DMS53 (cell line): ENCODE measurements at regions not wholly inside any gene's neighbourhood (a gene's known extent, or its start where the extent isn't known, plus 50 kb on each side); places are given as distances from the start of the nearest gene placed in this dataset.
"Not testable (repeated sequence)": the region's sequence is repeated elsewhere in the genome, so short reads cannot be mapped to it uniquely, and the experiment has no call there.

ENCODE experiments used
- DNase-seq: peaks from one replicate; lab custom pipeline; 2025; lab: John Stamatoyannopoulos, UW

DNA sequence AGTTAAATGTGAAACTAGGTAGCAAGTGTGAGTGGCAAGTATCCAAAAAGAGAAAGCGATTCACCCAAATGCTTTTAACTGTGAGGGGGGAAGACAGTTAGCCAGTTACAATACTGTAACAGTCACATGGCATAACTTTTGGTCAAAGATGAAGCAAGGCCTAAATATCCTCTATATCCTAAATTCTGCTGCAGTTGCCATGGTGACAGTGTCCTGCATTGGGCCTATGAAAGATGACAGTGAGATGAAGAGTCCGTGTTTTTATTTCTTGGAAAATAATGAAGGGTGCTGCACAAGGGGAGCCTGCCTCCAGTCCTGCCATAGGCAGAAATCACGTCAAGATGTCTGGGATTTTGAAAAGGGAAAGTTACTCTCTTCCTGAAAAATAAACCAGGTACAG, 534.6 kb downstream of the NTRK2 start:
- DNase-seq, result no peak

DNA sequence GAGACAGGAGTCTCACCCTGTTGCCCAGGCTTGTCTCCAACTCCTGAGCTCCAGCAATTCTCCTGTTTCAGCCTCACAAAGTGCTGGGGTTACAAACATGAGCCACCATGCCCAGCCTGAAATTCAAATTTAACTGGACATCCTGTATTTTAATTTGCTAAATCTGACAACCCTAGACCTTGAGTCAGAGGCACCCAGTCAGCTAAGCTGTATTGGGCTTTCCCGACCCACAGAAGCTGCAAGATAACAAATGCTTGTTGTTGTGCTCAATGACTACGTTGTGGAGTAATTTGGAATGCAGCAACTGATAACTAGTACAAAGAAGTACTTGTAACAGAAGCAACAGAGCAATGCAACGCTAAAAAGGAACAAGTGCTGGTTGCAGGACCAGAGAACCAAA, 533.1 kb downstream of the NTRK2 start:
- no peak for DNase-seq

DNA sequence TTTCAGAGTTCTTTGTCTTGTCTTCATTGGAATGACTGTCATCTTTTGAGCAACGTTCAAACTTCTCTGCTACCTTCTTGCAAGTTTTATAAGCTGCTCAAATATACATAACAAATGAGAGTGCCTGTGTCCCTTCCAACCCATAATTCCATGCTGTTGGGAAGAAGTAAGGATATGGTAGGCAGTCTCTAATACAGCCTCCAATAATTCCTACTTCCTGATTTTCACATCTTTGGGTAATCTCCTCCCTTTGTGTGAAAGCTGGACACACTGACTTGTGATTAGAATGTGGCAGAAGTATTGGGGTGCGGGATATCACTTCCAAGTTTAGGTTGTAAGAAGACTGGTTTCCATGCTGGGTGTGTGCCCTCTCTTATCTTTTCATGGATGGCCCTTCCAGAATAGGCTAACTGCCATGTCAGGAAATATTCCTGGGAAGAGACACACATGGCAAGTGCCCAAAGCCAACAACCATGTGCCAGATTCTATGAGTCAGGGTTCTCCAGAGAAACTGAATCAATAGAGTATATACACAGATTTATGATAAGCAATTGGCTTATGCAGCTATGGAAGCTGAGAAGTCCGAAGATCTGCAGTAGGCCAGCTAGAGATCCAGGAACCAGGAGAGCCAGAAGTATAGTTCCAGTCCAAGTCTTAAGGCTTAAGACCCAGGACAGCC, 531.3 kb downstream of the NTRK2 start:
- no peak for DNase-seq

DNA sequence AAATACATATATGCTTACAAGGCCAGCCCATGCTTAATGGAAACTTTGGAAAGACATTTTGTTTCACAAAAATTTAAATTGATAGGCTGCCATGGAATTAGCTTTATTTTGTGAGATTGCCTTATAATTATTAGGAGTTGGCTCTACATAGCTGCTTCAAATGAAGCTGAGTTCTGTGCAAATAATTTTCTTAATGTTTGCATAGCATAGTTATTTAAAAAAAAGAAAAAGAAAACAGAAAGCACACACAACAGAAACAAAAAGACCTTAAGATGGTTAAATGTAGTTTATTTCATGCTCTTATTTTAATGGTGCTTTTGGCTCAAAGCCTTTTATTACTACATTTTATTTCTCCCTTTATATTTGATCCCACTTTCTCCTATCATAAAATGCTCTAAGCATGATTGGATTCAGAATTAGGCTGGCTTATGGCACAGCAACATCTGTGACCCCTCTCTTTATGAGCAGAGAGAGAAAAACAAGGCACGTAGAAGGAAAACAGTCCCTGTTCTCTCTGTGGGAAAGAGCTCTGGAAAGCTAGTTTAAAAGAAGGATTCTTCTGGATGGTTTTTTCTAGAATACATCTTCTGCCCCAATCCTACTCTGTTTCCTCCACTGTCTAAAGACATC, 530.5 kb downstream of the NTRK2 start:
- DNase-seq, result no peak

DNA sequence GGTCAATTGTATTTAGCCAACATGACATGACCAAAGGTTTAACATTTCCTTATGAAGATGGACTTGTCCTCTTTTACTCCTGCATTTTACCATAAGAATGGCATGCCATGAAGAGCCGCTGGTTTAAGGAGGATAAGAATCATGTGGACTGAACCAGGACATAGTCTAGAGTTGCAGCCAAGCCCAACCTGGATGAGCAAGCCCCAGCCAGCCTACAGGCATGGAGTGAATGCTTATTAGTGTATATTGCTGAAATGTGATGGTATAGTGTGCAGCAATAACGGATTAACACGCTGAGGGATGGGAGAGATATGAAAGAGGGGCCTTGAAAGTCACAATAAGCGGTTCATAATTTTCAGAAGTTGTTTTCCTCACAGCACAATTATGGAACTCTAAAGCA, 523.2 kb downstream of the NTRK2 start:
- no peak for DNase-seq

DNA sequence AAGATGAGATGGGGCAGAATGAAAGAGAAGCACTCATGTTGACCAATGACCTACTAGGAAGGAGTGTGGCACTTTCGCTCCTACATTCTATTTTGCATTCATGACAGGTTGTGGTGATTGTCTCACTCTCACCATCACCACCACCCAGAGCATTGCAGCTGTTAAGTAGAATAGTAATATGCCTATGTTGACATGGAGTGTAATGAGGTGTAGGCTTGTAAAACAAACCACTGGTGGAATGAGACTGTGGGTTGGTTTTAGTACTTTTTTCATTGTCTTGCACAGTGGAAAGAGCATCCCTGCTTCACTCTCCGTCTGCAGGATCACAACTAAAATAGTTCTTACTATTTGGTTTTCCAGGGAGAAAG, 516.7 kb downstream of the NTRK2 start:
- no peak for DNase-seq

DNA sequence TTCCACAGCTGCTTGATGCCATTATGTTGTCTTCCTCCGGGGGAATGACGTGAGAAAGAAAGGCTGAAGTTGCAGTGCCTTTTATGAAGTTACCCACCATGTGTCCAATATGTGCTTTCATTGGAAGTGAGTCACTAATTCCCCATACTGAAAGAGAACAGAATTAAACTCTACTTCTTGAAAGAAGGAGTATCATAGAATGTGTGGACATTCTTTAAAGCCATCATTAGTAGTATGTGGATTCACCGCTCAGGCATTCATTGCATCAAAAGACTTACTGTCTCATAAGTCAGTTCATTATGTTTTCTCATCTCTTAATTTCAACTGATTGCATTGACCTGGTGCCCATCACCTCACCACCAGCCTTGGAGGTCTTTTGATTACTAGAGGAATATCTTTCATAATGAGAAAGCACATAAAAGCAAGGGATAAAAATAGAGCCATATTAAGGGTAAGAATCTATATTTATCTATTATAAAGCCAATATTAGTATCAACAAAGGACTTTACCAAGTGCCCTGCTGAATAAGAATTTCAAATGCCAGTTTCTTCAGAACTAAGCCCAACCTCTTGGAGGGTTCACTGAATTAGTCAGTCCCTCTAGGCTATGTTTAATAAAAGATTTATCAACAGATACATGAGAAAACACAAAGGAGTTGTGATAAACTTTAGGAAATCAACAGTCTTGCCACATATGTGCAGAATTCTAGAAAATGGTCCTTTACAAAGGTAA, 516.1 kb downstream of the NTRK2 start:
- no peak for DNase-seq

DNA sequence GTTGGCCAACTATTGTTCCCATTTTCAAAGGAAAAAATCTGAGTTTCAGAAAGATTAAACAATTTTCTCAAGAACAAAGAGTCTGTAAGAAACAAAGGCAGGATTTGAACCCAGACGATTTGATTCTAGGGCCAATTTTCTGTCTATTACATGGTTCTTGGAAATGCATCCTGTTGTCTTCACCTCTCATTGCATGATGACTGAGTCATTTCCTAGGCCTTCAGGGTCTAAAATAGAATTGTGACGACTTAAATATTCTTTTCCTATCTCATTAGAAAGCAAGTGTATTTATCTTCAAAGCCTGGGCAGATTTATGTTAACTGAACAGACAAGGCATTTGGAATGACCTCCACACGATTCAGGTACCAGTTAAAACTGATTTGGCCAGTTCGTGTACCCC, 512.9 kb downstream of the NTRK2 start:
- no peak for DNase-seq

DNA sequence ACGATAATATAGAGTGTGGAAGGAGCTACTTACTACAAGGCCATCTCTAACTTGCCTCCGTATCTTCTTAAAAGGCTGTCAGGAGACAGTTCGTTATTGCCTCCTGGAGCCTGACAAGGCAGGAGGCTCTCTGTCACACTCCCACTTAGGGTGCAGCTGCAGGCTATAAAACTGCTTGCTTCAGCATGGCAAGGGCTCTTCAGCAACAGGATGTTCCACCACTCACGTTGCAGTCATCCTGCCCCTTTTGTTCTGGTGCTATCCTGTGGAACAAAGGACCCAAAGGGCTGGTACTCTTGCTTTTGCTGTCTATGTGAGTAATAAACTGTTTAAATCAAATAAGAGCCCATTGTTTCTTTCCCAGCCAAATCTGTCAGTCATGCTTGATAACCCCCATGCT, 508.9 kb downstream of the NTRK2 start:
- DNase-seq, result peak; percentile 19

DNA sequence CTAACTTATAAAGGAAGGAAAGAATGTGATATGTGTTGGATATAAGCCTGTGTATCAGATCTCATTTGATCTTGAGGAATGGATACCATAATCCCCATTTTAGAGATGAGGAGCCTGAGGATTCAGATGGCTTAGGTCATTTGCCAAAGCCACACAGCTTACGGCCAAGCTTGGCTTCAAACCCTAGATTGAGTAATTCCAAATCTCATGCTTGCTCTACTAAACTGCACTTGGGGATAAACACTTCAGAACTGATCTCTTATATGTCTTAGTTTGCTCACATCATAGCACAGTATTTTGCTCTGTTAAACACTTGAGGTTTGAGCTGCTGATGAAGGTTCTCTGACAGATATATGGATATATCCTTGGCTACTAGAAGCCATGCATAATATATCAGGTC, 504.4 kb downstream of the NTRK2 start:
- DNase-seq, result no peak

DNA sequence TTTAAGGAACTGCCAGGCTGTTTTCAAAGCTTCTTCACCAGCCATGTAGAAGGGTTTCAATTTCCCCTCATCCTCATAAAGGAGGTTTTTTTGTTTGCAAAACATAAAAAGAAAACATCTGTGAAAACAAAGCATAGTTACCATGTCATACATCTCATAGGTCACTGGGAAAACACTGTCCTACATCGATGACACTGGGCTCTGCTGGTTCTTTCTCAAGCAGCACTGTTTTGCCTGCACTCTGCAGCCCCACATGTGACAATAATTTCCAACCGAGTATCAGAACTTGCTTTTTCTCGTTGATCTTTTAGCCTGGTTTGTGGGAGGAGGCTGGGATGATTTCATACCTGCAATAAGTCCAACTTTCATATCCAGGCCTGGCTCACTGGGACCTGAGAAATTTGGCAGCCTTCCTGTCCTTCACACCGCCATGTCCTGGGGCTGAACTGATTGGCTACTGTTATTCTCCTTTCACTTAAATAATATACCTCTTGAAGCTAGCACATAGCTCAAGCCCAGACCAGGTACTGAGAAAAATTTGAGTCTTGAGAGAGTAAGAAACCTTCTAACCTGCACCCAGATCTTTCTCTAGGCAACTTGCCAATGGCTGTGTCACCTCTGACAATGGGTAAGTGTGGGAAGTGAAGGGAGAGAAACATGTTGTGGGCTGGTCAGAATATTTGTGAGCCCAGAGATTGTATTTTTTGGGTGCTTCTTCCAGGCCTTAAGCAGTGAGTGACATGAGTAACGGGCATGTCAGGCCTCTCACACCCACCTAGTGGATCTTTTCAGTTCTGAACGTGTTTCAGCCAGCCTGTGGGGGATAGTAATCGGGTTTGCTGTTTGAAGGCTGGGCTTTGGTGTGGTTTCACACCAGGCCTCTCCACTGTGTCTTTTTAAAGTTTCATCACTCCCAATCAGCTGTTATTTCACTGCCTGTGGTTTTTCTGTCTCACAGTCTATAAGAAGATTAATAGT, 502.8 kb downstream of the NTRK2 start:
- no peak for DNase-seq

DNA sequence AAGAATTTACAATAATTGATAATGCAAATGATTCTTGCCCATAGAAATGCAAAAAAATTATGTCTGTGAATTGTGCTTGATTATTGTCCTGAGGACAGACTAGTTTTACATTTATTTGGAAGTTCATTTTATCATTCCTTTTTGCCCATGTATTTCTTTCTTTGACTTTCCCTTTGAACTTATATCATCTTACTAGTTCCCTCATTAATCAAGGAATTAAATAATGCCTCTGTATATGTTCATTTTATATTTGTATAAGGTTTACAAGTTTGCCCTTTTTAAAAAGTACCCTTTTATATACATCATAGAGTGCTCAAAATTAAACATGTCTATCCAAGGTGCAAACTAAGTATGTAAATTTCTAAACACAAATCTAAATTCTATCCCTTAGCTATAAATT, 501.6 kb downstream of the NTRK2 start:
- DNase-seq, result no peak

DNA sequence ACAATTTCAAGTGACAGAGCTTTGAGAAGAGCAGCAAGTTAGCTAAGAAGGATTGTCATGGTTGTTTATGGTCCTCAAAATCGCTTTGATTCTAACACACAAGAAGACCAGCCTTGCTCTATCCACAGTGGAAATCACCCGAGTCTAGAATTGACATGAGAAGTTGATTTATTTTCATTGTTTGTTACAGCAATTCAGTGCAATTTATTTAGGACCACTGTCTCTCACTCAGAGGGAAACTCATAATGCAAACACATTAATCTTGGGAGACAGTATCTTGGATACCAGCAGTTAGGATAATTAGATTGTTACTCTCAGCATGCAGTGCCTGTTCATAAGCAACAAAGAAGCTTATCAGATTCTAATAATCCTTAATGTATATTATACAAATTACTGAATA, 498.9 kb downstream of the NTRK2 start:
- no peak for DNase-seq

DNA sequence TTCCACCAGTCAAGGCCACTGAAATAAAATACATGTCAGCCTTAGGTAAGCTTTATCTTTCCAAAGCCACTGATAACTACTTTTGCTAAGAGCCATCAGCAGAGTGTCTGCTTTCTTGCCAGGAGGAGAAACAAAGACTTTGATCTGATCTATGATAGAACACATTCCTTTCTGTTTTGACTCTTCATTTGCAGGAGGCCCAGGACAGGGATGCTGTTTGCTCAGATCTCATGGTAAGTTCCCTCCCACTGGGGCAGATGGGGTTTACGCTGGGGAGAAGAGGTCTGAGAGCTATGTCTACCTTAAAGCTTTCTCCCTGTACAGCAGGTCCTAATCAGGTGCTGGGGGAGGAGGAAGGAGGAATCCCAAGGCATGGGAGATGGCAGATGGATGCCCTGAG, 497.6 kb downstream of the NTRK2 start:
- no peak for DNase-seq

DNA sequence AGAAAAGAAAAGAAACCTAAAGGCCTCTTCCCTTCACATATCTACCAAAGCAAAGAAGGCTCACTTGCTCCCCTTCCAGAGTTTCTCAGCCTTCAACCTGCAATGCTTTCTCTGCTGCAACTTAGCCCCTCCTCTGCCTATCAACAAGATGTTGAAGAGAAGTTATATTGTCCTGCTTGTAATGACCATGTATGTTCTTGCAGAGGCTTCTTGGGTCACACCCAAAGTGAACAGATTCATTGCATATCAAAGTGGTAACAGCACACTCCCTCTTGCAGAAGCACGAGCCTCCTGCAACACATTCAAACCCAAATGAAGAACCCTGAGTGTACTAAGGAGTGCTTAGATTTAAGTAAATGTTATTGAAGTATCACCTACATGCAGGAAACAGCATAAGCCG, 494.3 kb downstream of the NTRK2 start:
- no peak for DNase-seq

DNA sequence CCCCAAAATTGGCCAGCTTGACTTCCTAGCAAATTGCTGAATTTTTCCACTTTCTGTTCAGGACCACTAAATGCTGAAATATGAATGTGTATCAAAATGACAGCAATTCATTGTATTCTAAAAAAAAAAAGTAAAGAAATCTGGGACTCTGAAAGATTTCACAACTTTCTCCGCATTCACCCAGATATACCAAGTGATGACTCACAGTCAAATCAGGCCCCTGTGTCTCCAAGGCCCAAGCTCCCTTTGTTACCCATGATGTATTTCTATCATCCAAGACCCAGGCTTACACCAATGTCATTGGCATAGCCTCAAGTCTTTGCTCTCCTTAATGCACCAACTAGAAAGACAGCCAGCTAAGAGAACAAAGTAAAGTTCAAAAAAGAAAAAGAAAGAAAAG, 493.9 kb downstream of the NTRK2 start:
- no peak for DNase-seq

DNA sequence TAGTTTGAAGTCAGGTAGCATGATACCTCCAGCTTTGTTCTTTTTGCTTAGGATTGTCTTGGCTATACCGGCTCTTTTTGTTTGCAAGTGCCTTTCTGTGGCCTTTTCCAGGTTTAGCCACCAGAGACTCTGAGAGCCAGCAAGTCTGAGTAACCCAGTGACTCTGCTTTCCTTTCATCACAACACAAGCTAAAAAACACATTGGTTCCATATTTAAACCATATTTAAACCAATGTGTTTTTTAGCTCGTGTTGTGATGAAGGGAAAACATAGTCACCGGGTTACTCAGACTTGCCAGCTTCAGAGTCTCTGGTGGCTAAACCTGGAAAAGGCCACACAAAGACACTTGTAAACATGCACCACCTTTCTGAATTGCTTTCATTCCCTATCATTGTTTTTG, 493.3 kb downstream of the NTRK2 start:
- no peak for DNase-seq

DNA sequence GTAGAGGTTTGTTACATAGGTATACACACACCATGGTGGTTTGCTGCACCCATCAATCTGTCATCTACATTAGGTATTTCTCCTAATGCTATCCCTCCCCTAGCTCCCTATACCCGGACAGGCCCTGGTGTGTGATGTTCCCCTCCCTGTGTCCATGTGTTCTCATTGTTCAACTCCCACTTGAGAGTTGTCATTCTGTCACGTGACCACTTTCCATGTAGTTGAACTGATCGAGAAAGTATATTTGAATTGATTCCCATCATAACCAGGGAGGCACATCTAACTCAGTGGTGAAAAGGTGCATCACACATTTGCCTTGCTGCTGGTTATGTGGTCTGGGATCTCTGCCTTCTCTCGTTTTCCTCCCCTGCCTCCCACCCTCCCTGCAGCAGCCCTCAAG, 491.4 kb downstream of the NTRK2 start:
- not testable (repeated sequence) for DNase-seq

DNA sequence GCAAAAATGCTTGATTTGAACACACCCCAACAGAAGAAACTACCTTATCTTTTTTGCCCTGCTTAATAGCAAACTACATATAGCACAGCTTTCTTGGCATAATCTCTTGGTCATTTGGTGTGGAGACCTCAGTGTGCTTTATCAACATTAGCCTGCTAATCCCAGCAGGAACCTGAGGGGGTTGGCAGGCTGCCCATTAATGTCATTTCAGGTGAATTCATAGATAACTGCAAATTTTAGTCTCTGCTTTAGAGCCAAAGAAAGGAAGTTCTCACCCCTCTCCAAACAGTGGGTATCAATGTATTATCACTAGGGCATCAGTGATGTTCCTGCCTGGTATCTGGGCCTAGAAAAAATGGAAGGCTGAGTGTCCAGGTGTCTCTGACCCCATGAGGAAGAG, 489.0 kb downstream of the NTRK2 start:
- no peak for DNase-seq

DNA sequence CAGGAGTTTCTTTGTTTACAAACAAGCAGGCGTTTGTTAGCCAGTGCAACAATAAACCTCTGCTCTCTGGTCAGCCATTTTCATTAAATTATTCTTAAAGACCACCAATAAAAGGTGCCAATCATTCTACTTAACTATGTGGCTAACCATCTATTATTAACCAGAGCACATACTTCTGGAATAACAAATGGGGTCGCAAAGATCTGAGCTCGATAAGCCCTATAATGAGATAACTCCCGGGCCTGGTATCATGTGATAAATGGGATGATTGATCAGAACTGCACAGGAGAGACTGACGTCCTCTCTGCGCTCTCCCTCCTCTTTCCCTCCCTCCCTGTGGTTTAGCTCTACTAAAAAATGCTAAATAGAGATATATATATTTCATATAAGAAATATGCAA, 488.2 kb downstream of the NTRK2 start:
- DNase-seq, result no peak

DNA sequence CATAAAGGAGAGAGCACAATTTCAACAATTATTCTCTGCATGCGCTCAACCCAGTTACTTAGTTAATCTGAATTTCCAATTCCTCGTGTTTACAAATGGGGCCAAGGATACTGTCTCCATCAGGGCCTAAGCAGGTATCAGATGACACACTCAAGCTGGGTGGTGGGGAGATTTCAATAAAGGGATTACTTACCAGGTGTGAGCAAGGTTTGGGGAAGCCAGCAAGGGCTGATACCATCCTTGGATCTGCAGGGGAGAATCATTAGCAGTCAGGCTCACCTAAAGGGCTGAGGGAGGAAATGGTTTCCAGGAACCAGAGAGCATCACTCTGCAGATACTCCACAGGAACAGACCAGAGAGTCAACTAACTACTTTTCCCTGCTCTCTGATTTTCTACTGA, 487.1 kb downstream of the NTRK2 start:
- no peak for DNase-seq

DNA sequence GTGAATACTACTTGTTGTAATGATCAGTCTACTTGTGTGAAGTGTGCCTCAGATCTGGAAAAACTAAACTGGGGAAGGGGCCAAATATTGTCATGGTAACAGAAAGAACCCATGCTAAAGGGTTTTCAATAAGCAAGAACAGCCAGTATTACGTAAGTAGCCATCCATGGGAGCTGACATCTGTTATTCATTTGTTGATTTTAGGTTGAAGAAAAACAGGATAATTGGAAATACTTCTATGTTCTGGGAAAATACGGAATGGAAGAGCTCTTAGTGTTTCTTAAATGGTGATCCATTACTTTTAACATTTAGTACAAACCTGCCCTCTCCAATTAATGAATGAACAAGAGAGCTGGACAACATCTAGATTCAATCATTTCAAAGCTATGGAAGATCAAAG, 485.8 kb downstream of the NTRK2 start:
- no peak for DNase-seq
